ENCODE measurements at regions not wholly inside any gene's neighbourhood (a gene's known extent, or its start where the extent isn't known, plus 50 kb on each side); places are given as distances from the start of the nearest gene placed in this dataset.

DNA sequence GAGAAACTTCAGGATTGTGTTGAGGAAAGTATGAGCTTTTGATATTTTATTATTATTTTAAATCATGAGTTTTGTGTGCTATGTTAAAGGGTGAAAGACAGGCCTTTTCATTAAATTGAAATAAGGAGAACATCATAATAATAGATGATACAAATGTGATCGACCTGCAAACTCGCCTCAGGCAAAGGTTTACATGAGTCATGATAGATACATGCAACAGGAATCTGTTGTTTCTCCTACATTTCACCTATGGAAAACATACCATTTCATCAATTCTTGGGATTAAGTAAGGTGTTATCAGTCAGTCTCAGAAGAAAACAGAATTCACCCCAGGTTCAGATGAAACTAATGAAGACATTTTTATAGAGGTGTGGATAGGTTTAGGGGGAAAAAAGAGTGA is 1992.5 kb upstream of the PIK3C3 start:
- Histone ChIP-seq H3K4me1 (ENCODE audit: insufficient read depth) (no peaks in the 10 kb centered on the region), H3K4me3 (no peak overlapping the region), H3K27me3 (no peaks in the 10 kb centered on the region), H3K9me3 (no peaks in the 10 kb centered on the region), H3K36me3 (no peaks in the 10 kb centered on the region), H3K27ac (no peak overlapping the region)
- intact Hi-C loops (cut with DNase I) = no loop called here
- DNase-seq = no peak
- TF ChIP-seq, protein P1, sequence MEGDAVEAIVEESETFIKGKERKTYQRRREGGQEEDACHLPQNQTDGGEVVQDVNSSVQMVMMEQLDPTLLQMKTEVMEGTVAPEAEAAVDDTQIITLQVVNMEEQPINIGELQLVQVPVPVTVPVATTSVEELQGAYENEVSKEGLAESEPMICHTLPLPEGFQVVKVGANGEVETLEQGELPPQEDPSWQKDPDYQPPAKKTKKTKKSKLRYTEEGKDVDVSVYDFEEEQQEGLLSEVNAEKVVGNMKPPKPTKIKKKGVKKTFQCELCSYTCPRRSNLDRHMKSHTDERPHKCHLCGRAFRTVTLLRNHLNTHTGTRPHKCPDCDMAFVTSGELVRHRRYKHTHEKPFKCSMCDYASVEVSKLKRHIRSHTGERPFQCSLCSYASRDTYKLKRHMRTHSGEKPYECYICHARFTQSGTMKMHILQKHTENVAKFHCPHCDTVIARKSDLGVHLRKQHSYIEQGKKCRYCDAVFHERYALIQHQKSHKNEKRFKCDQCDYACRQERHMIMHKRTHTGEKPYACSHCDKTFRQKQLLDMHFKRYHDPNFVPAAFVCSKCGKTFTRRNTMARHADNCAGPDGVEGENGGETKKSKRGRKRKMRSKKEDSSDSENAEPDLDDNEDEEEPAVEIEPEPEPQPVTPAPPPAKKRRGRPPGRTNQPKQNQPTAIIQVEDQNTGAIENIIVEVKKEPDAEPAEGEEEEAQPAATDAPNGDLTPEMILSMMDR (IDR thresholded peaks at IDR 0.05) = no peak
- TF ChIP-seq EP300 (IDR thresholded peaks at IDR 0.05) (no peak), POLR2A (IDR thresholded peaks at IDR 0.05) (no peak)
- WGBS, 3 donors = 55 to 82% (median 57%) methylated on average over 2 of the region's 2 CpGs

DNA sequence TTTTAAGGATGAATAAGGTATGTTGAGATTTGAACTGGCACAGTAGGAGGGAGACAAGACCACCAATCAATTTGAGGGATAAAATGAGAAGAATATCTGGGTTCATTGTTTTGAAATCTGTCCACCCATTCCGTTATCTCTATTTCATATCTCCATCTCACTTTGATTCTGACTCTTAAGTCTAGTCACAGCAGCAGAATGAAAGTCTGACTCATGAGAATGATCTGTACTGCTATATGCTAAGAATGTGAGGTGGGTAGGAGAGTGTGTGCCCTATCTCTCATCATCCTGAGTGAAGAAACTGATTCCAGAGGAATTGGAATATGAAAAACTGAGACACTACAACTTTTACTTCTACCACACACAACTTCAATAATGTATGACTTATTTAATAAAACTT is 1994.5 kb upstream of the PIK3C3 start:
- no peaks in the 10 kb centered on the region for H3K27me3 ChIP-seq
- TF ChIP-seq POLR2A (IDR thresholded peaks at IDR 0.05) (no peak), EP300 (IDR thresholded peaks at IDR 0.05) (no peak)
- TF ChIP-seq, protein P1 (IDR thresholded peaks at IDR 0.05) = no peak
- H3K4me3 ChIP-seq = no peak overlapping the region
- H3K4me1 ChIP-seq (ENCODE audit: insufficient read depth) = no peaks in the 10 kb centered on the region
- H3K9me3 ChIP-seq = no peaks in the 10 kb centered on the region
- no peak overlapping the region for H3K27ac ChIP-seq
- intact Hi-C loops (cut with DNase I) = no loop called here
- no peak for DNase-seq
- H3K36me3 ChIP-seq = no peaks in the 10 kb centered on the region
- WGBS, 3 donors = 75 to 98% (median 88%) methylated on average over 1 of the region's 1 CpG

DNA sequence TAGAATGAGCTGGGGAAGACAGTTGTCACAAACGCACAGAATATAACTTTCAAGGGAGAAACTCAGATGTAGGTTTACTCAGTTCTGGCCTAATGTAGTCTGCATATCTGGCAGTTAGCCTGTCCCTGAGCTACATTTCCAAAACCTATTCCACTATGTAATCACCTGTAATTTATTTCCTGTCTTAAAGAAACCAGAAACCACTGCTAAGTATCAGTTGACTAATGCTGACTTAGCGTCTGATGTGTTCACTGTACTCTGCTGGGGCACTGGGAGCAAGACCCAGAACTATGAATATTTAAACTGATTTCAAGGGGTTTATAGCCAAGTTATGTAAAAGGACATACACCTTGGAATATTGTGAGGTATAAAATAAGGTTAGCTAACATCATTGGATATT is 1995.2 kb upstream of the PIK3C3 start:
- WGBS, 3 donors = 73 to 83% (median 81%) methylated on average over 2 of the region's 2 CpGs
- intact Hi-C loops (cut with DNase I) = no loop called here
- no peaks in the 10 kb centered on the region for H3K36me3 ChIP-seq
- no peaks in the 10 kb centered on the region for H3K9me3 ChIP-seq
- H3K27me3 ChIP-seq = no peaks in the 10 kb centered on the region
- TF ChIP-seq EP300 (IDR thresholded peaks at IDR 0.05) (no peak), POLR2A (IDR thresholded peaks at IDR 0.05) (no peak)
- TF ChIP-seq, protein P1 (IDR thresholded peaks at IDR 0.05) = no peak
- H3K4me3 ChIP-seq = no peak overlapping the region
- no peak for DNase-seq
- H3K27ac ChIP-seq = no peak overlapping the region
- H3K4me1 ChIP-seq (ENCODE audit: insufficient read depth) = no peaks in the 10 kb centered on the region

DNA sequence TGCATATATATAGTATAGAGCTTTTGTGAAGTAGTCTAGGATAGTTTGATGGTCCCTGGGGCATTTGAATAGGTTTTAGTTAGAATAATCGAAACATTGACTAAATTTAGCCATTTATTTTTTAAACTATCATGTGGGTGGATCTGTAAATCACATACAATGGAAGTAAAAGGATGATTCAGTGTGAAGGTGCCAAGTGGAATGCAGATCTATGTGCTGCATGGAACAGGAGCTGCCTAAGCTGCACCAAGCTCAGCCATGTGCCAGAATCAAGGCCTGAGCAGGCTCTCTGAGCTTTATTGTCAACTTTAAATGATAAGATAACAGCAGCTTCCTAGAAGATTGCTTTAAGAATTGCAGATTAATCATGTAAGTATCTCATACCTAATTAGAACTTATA is 1996.2 kb upstream of the PIK3C3 start:
- H3K4me1 ChIP-seq (ENCODE audit: insufficient read depth) = no peaks in the 10 kb centered on the region
- DNase-seq = no peak
- H3K9me3 ChIP-seq = no peaks in the 10 kb centered on the region
- intact Hi-C loops (cut with DNase I) = no loop called here
- H3K36me3 ChIP-seq = no peaks in the 10 kb centered on the region
- no peak overlapping the region for H3K4me3 ChIP-seq
- no peak overlapping the region for H3K27ac ChIP-seq
- WGBS, 3 donors = 58 to 70% (median 58%) methylated on average over 1 of the region's 1 CpG
- H3K27me3 ChIP-seq = no peaks in the 10 kb centered on the region
- TF ChIP-seq POLR2A (IDR thresholded peaks at IDR 0.05) = no peak
- TF ChIP-seq, protein P1 (IDR thresholded peaks at IDR 0.05) = no peak

DNA sequence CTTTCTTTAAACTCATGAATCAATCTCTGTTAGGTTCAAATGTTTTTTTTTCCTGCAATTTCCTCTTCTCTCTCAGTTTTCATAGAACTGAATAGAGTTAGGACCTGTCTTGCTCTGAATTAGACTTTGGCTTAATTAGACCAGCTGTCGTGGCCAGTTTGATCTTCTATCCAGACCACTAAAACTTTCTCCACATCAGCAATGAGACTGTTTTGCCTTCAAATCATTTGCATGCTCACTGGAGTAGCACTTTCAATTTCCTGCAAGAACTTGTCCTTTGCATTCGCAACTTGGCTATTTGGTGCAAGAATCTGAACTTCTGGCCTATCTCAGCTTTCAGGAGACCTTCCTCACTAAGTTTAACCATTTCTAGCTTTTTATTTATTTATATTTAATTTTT is 2002.2 kb upstream of the PIK3C3 start:
- Histone ChIP-seq H3K4me3 (no peak overlapping the region), H3K4me1 (ENCODE audit: insufficient read depth) (no peaks in the 10 kb centered on the region), H3K27ac (no peak overlapping the region), H3K36me3 (no peaks in the 10 kb centered on the region), H3K27me3 (no peaks in the 10 kb centered on the region), H3K9me3 (no peaks in the 10 kb centered on the region)
- no peak for TF ChIP-seq POLR2A (IDR thresholded peaks at IDR 0.05)
- TF ChIP-seq EP300 (IDR thresholded peaks at IDR 0.05) = no peak
- TF ChIP-seq, protein P1 (IDR thresholded peaks at IDR 0.05) = no peak
- DNase-seq = no peak
- intact Hi-C loops (cut with DNase I) = no loop called here
- 79 to 89% (median 83%) methylated on average over 2 of the region's 2 CpGs for WGBS, 3 donors

Measured in ovary (tissue), 7 donors.